ENCODE measurements at regions not wholly inside any gene's neighbourhood (a gene's known extent, or its start where the extent isn't known, plus 50 kb on each side); places are given as distances from the start of the nearest gene placed in this dataset.

- H3K9me3 ChIP-seq (ENCODE audit: control insufficient read depth in 1 of 2, insufficient read depth in 1 of 2, low read length in 2 of 2): no peaks in the 10 kb centered on the region
- Mint-ChIP-seq H3K9me3 (no peaks in the 10 kb centered on the region), H3K4me3 (peak overlapping the region; percentile 70), H3K4me1 (ENCODE audit: low read depth) (peaks cover 12% of the 10 kb centered on the region), H3K36me3 (ENCODE audit: low read depth) (no peaks in the 10 kb centered on the region), H3K27ac (no peak overlapping the region), H3K27me3 (peaks cover 75% of the 10 kb centered on the region)
- H3K4me3 ChIP-seq (ENCODE audit: low read length): no peak overlapping the region
- intact Hi-C loops (cut with DNase I, micrococcal nuclease): no loop called here
- peaks cover 23 to 26% of the 10 kb centered on the region in 2 experiments for H3K27me3 ChIP-seq (ENCODE audit: control insufficient read depth in 1 of 2, insufficient read depth in 2 of 2, low read length in 2 of 2)
- no peak for TF ChIP-seq CTCF (IDR thresholded peaks at IDR 0.05)
- no peaks in the 10 kb centered on the region for H3K36me3 ChIP-seq (ENCODE audit: insufficient read depth, low read length)
- H3K27ac ChIP-seq (ENCODE audit: low read depth in 1 of 2, low read length in 2 of 2): no peak overlapping the region
- ATAC-seq (ENCODE audit: poor library complexity) (no peak), DNase-seq (no peak)
- ChIA-PET POLR2A (interaction anchor here (0.7 kb wide), 1 partner anchor 286 kb away, joined by 3 read pairs; no protein-coding TSS in a partner anchor), CTCF (no interaction called here)
- peaks cover 11% of the 10 kb centered on the region for H3K4me1 ChIP-seq (ENCODE audit: insufficient read depth, low read length)
Measured at GRCh38 chr13:74576420-74576819, 442.2 kb upstream of the KLF12 start.

GRCh38 chr13:74575729-74576125, 441.5 kb upstream of the KLF12 start:
- peaks cover 23 to 26% of the 10 kb centered on the region in 2 experiments for H3K27me3 ChIP-seq (ENCODE audit: control insufficient read depth in 1 of 2, insufficient read depth in 2 of 2, low read length in 2 of 2)
- no peaks in the 10 kb centered on the region for H3K9me3 ChIP-seq (ENCODE audit: control insufficient read depth in 1 of 2, insufficient read depth in 1 of 2, low read length in 2 of 2)
- Mint-ChIP-seq H3K27me3 (peaks cover 73% of the 10 kb centered on the region), H3K9me3 (no peaks in the 10 kb centered on the region), H3K4me1 (ENCODE audit: low read depth) (peaks cover 12% of the 10 kb centered on the region), H3K36me3 (ENCODE audit: low read depth) (no peaks in the 10 kb centered on the region), H3K27ac (no peak overlapping the region), H3K4me3 (peak overlapping the region; percentile 70)
- DNase-seq: peak; percentile 11 to 72 (median 44)
- peaks cover 11% of the 10 kb centered on the region for H3K4me1 ChIP-seq (ENCODE audit: insufficient read depth, low read length)
- intact Hi-C loops (cut with DNase I, micrococcal nuclease): no loop called here
- ChIA-PET CTCF (no interaction called here), POLR2A (interaction anchor here (0.7 kb wide), 1 partner anchor 285 kb away, joined by 3 read pairs; no protein-coding TSS in a partner anchor)
- peak overlapping the region; percentile 40 for H3K4me3 ChIP-seq (ENCODE audit: low read length)
- H3K27ac ChIP-seq (ENCODE audit: low read depth in 1 of 2, low read length in 2 of 2): no peak overlapping the region
- ATAC-seq (ENCODE audit: poor library complexity): peak; percentile 92
- no peak for TF ChIP-seq CTCF (IDR thresholded peaks at IDR 0.05)
- H3K36me3 ChIP-seq (ENCODE audit: insufficient read depth, low read length): no peaks in the 10 kb centered on the region

- Histone ChIP-seq H3K27ac (ENCODE audit: low read depth in 1 of 2, low read length in 2 of 2) (no peak overlapping the region), H3K9me3 (ENCODE audit: control insufficient read depth in 1 of 2, insufficient read depth in 1 of 2, low read length in 2 of 2) (no peaks in the 10 kb centered on the region), H3K36me3 (ENCODE audit: insufficient read depth, low read length) (no peaks in the 10 kb centered on the region), H3K4me3 (ENCODE audit: low read length) (peak overlapping the region; percentile 40), H3K4me1 (ENCODE audit: insufficient read depth, low read length) (peaks cover 11% of the 10 kb centered on the region), H3K27me3 (ENCODE audit: control insufficient read depth in 1 of 2, insufficient read depth in 2 of 2, low read length in 2 of 2) (peaks cover 23 to 26% of the 10 kb centered on the region in 2 experiments)
- TF ChIP-seq CTCF (IDR thresholded peaks at IDR 0.05): no peak
- DNase-seq (no peak), ATAC-seq (ENCODE audit: poor library complexity) (no peak)
- H3K27ac Mint-ChIP-seq: no peak overlapping the region
- CTCF ChIA-PET: no interaction called here
- POLR2A ChIA-PET: no interaction called here
- H3K36me3 Mint-ChIP-seq (ENCODE audit: low read depth): no peaks in the 10 kb centered on the region
- H3K27me3 Mint-ChIP-seq: peaks cover 70% of the 10 kb centered on the region
- intact Hi-C loops (cut with DNase I, micrococcal nuclease): no loop called here
- H3K4me1 Mint-ChIP-seq (ENCODE audit: low read depth): peaks cover 12% of the 10 kb centered on the region
- peak overlapping the region; percentile 70 for H3K4me3 Mint-ChIP-seq
- no peaks in the 10 kb centered on the region for H3K9me3 Mint-ChIP-seq
Measured at GRCh38 chr13:74574964-74575728, 440.9 kb upstream of the KLF12 start.
